Ovary (tissue), 7 donors: ENCODE measurements at regions not wholly inside any gene's neighbourhood (a gene's known extent, or its start where the extent isn't known, plus 50 kb on each side); places are given as distances from the start of the nearest gene placed in this dataset. TPM values are rescaled to one million over a fixed set of nuclear protein-coding genes. Genes with fewer than 3 reads are reported as not detected.

Experiments
- DNase-seq, 5 donors: peaks; one replicate each; pipeline ENCODE4 v3.0.0-alpha.2; 2019 to 2020
- H3K27ac ChIP-seq, 2 donors: fragments of 200-600 bp; one replicate each; pipeline versions ENCODE4 v1.5.1 to v1.8.0; 2019 to 2022
- H3K27me3 ChIP-seq: fragments of 200-600 bp; one replicate; pipeline ENCODE4 v1.8.0; 2022
- H3K36me3 ChIP-seq: fragments of 200-600 bp; sonication (generic); one replicate; pipeline ENCODE4 v1.5.1; 2019
- H3K4me1 ChIP-seq: one replicate; pipeline ENCODE4 v1.8.1; 2013; ENCODE audit warnings: mild to moderate bottlenecking, moderate library complexity; ENCODE audit not compliant: insufficient read depth
- H3K4me3 ChIP-seq: fragments of 200-600 bp; sonication (generic); one replicate; pipeline ENCODE4 v1.5.1; 2017
- H3K9me3 ChIP-seq, 2 donors: fragments of 200-600 bp in 1 of 2; sonication (generic) in 1 of 2; one replicate each; pipeline versions ENCODE4 v1.5.1 to v1.8.1; 2013 to 2019; ENCODE audit warnings: mild to moderate bottlenecking in 1 of 2, moderate library complexity in 1 of 2
- CTCF ChIP-seq, 3 donors: fragments of 450-650 bp in 2 of 3; fragments of 200-600 bp in 1 of 3; IDR thresholded peaks; one replicate each; pipeline versions ENCODE4 v1.5.1 to v1.8.0; 2016 to 2022; ENCODE audit warnings: antibody characterized with exemption in 3 of 3, mild to moderate bottlenecking in 1 of 3
- EP300 ChIP-seq: sonication (generic); formaldehyde crosslinking; IDR thresholded peaks from one replicate; pipeline ENCODE4 v1.6.1; 2017; ENCODE audit warnings: antibody characterized with exemption
- POLR2A ChIP-seq: fragments of 450-650 bp; IDR thresholded peaks from one replicate; pipeline ENCODE4 v1.6.1; 2017; ENCODE audit warnings: antibody characterized with exemption, mild to moderate bottlenecking, moderate library complexity
- WGBS, 3 donors: extraction: QIAGEN DNeasy Blood & Tissue Kit in 1 of 3; methylation state at CpG; one replicate each; pipeline versions ENCODE4 v1.1.5 to v1.1.7; 2013 to 2017; 5-methylcytosine and 5-hydroxymethylcytosine counted together
- intact Hi-C, 4 donors: fragments of 100-400 bp; cut with DNase I; formaldehyde crosslinking; loops; one replicate each; pipeline versions ENCODE4 v1.11.0 to v1.15.1; 2022 to 2023
- small RNA-seq: library from RNA; depleted of rRNA; stranded (forward); fragments of <200 nt; gene quantifications from one replicate; pipeline ENCODE3, GENCODE V24; 2016
- donor health status: DM: no; HTN: no; CAD: no; lungs with moderate emphysema.
- donor health status: DM: no; HTN: no; CAD: no.
- donor health status: Bipolar disorder and iron deficiency.
- donor health status: DM: no; HTN: no; CAD: no.
- donor health status: DM: yes; HTN: yes; CAD: no.

- intact Hi-C loops = no loop called here
- no peak overlapping the region for H3K27ac ChIP-seq
- no peaks in the 10 kb centered on the region for H3K36me3 ChIP-seq
- no peak for TF ChIP-seq POLR2A
- no peak for TF ChIP-seq CTCF (IDR thresholded peaks at IDR 0.05)
- no peak for TF ChIP-seq EP300
- no peaks in the 10 kb centered on the region for H3K27me3 ChIP-seq
- WGBS, 3 donors = 78 to 84% (median 81%) methylated on average over 2 of the region's 2 CpGs
- no peak for DNase-seq
- H3K4me3 ChIP-seq = no peak overlapping the region
- H3K4me1 ChIP-seq = no peaks in the 10 kb centered on the region
- H3K9me3 ChIP-seq = no peaks in the 10 kb centered on the region
Measured at GRCh38 chr7:21374134-21374533, 53.7 kb upstream of the SP4 start.

GRCh38 chr7:21377545-21377944 lies 50.3 kb upstream of the SP4 start:
- H3K36me3 ChIP-seq = no peaks in the 10 kb centered on the region
- intact Hi-C loops = no loop called here
- H3K27ac ChIP-seq = no peak overlapping the region
- no peaks in the 10 kb centered on the region for H3K27me3 ChIP-seq
- DNase-seq = no peak
- WGBS, 3 donors = 74 to 99% (median 91%) methylated on average over 2 of the region's 2 CpGs
- H3K4me3 ChIP-seq = no peak overlapping the region
- no peaks in the 10 kb centered on the region for H3K4me1 ChIP-seq
- H3K9me3 ChIP-seq = no peaks in the 10 kb centered on the region
- TF ChIP-seq EP300 (no peak), POLR2A (no peak), CTCF (IDR thresholded peaks at IDR 0.05) (no peak)

Small RNA genes lying in the stretch of these regions (small RNA-seq; reads per million reads assigned to genes)
- not detected for gene RN7SL542P
